CD4-positive, alpha-beta T cell treated with Interleukin-12 subunit alpha and Interleukin-12 subunit beta, for 1 hour (primary cell): ENCODE measurements at regions not wholly inside any gene's neighbourhood (a gene's known extent, or its start where the extent isn't known, plus 50 kb on each side); places are given as distances from the start of the nearest gene placed in this dataset.

Experiments used
- DNase-seq: peaks from one replicate; pipeline ENCODE4 v3.0.0-alpha.2; 2020

DNA sequence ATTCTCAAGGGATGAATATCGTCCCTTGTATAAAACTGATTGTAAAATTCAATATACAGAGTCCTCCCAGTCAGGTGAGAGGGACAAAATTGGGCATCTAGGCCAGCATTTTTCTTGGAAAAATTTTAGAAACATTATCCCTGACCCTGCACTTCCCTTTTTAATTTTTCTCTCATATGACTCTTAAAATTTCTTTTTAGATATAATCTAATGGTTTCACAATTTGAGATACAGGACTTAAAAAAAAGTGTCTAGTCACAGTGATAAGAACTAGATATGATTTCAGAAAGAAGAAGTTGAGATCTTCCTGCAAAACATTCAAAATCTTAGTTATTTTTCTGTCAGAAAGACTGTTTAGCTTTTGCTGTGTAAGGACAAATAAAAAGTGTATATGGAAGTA lies 270.8 kb upstream of the PPFIA2 start:
- DNase-seq: no peak

DNA sequence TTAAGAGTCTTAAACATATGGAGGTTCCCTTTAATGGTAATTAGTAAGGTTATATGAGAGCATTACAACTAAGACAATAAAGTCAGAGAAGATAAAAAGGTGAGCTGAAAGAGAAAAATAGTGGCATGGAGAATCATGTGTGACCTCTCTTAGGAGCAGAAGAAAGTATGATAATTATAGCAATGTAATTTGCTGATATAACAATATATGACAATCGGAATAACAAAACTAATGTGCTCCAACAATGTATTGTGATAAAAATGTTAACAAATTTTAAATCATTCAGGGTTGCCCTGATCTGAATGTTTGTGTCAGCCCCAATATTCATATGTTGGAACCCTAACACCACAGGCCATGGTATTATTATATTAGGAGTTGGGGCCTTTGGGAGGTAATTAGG lies 269.6 kb upstream of the PPFIA2 start:
- no peak for DNase-seq

DNA sequence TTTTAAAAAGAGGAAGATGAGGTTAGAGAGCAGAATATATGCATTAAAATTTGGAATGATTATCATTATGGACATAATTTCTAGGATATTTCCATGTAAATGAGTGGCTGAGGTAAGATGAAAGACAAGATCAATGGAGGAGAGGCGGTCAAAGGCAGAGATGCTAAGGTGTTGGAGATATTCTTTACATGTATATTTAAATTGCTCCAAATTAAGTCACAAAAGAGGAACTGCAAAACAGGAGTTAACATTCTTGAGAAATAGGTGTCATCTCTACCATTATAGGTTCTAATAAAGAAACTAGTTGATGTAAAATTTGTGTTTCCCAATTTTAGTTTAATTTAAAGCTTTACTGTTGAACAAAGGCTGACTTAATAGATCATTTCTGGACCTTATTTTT lies 268.5 kb upstream of the PPFIA2 start:
- no peak for DNase-seq

DNA sequence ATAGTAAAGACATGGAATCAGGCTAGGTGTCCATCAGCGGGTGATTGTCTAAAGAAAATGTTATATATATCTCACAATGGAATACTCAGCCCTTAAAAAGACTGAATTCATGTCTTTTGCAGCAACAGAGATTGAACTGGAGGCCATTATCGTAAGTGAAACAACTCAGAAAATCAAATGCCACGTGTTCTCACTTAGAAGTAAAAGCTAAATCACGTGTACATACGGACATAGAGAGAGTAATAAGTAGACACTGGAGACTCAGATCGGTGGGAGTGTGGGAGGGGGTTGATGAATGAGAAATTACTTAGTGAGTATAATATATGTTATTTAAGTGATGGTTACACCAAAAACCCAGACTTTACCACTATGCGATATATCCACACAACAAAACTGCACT lies 266.3 kb upstream of the PPFIA2 start:
- DNase-seq: no peak

DNA sequence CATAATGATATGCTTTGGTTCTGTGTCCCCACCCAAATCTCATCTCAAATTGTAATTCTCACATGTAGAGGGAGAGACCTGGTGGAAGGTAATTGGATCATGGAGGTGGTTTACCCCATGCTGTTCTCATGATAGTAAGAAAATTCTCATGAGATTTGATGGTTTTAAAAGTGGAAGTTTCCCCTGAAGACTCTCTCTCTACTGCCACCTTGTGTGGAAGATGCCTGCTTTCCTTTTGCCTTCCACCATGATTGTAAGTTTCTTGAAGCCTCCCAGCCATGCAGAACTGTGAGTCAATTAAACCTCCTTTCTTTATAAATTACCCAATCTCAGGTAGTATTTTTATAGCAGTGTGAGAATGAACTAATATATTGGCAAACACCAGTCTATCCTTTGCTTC lies 260.4 kb upstream of the PPFIA2 start:
- no peak for DNase-seq

DNA sequence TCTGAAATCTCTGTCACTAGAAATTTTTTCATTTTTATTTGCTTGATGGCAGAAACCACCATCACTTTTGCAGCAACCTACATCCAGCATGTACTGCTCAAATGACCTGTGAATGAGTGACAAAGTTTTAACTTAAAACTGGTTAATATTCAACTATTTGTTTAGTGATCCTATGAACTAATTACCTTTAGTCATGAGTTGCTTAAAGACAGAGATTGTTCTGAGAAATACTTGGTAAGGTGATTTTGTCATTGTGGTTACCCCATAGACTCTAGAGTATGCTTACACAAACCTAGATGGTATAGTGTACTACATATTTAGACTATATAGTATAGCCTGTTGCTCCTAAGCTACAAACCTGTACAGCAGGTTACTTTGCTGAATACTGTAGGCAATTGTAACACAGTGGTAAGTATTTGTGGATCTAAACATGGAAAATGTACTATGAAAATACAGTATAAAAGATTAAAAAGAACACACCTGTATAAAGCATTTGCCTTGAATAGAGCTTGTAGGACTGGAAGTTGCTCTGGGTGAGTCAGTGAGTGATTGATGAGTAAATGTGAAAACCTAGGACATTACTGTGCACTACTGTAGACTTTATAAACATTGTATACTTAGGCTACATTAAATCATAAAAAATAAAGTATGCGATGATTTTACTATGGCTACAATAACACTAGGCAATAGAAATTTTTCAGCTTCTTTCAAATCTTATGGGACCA lies 256.6 kb upstream of the PPFIA2 start:
- DNase-seq: no peak

DNA sequence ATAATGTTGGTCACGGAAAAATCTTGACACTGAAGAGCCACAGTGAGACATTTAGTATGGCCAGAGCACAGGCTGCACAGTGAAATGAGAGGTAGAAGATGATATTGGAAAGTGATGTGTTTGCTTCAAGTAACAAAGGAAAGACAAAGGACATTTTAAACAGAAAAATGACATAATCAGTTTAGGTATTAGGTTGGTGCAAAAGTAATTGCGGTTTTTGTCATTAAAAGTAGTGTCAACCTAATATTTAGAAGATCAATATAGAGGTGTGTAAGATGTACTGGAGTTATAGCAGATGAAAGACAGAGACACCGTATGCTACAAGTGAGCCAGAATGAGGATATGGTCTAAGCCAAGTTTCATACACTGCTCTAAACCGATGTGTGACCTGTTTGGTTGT lies 253.0 kb upstream of the PPFIA2 start:
- DNase-seq: no peak

DNA sequence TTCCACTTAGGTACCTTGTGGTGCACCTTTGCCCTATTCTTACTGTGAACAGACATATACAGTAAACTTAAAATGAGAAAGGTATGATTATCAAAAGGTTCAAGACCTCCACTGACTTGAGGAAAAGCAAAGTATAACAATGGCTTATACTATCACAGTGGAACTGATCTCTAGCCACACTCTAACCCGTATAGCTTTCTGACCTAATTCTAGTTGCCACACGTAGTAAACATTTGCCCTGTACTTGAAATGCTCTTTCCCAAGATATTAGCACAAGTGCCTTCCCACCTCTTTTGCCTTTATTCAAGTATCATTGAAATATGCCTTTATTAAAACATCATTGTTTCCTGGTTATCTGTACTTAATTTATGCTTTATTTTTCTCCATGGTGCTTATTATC lies 250.4 kb upstream of the PPFIA2 start:
- no peak for DNase-seq

DNA sequence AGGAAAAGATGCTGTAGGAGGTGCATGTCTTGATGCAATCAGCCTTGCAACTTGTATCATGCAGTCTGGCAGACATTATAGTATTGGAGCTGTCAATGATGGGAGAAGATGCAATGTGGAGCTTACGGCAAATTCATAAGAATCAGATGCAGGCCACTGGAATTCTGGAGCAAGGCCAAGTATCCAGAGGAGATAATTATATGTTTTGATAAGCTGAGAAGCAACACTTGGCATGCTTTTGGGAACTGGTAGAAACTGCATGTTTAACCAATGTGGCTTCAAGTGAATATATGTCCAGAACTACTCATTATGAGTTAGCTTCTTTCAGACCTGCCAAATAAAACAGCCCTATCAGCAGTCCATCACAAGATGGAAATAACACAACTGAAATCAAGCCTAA lies 249.1 kb upstream of the PPFIA2 start:
- DNase-seq: no peak

DNA sequence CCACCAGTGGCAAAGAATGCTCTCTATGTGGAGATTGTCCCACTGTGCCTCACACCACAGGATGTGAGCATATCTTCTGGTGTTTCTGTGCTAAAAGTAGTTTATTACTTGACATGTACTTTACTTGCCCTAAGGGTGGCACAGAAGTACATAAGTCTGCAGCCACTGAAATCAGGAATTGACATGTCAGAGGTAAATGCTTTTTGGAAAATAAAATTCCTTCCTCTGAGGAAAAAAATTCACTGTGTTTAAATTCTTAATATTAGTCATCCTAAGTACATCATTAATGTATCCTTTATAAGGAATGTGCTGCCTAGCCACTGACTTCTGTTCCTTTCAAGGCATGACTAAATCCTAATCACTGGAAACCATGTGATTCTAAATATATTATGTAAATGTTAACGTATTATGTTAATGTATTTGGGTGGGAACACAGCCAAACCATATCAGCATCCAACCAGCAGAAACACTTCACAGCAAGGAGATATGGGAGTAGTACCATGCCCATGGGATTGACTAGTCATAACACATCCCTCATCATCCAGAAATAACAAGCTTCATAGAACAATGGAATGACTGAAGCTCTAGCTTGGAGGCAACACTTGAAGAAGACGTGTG lies 239.7 kb upstream of the PPFIA2 start:
- no peak for DNase-seq

DNA sequence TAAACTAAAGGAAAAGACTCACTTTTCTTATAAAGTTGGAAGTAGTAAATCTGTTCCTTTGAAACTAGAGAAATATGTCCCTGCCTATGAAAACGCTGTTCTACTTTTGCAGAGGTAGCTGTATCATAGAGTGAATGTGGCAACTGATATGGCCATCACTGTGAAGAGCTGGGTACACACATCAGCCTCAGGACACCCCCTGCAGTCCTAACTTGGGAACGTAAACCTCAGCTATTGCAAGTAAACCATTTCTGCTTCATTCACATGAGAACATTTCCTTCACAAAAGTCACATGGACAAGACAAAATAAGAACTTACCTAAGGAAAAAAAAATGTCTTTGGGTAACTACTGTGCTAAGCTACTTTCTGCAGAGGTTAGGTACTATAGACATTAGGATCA lies 233.3 kb upstream of the PPFIA2 start:
- peak; percentile 43 for DNase-seq

DNA sequence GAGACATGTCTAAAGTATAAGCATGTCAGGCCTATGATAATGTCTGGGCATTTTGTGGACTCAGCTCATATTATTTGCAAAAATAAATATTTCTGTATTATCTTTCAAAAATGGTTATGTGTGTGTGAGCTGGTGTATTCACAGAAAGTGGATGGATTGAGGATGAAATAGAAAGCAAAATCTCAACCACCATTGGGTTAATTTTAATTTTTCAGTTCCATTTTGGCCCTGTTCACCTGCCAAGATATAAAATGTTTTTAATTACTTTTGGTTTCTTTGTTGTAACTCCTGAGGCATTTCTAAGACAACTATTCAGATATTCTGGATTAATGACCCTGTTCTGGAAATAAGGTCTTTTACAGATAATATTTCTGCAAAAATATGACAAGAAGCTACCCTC lies 232.7 kb upstream of the PPFIA2 start:
- no peak for DNase-seq

DNA sequence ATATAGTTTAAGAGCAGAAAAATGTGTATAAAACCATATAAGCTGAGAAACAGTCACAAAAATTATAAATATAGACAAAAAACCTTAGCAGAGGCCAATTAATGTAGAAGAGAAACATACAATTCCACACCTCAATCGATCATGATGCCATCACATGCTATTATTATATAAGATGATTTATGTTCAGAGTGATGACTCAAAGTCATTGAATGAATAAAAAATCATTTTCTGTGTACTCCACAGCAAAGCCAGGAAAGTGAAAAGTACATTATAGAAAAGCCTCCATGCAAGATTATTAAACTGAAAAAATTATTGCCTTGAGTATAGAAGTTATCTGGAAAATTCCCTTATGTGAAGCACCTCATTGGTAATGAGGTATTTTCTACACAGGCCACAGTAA lies 229.2 kb upstream of the PPFIA2 start:
- DNase-seq: no peak

DNA sequence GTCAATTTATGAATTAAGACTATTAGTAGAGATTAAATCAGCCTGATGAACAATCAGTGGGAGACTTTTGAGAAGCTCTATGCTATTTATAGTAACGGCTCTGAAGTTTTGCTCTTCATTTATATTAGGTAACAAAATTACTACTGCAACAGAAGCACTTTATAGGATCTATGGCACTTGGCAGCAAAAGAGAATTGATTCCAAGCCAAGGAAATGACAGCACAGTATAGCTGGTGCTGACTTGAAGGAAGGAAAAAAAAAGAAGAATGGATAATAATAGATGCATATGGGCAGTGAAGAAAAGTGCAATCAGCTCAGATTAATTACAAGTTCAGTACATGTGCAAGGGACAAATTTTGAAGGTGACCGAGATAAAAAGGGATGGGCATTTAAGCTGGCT lies 228.2 kb upstream of the PPFIA2 start:
- no peak for DNase-seq

DNA sequence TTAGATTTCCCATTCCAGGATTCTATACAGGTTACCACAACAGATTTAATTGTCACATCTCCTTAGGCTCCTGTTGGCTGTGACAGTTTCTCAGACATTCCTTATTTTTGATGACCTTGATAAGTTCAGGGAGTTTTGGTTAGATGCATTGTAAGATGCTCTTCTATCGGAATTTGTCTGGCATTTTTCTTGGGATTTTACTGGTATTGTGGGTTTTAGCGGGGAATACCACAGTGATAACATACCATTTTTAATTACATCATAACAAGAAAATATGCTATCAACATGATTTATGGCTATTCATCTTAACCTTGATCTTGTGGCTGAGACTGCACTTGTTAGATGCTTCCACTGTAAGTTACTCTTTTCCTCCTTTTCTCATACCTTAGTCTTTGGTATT lies 217.5 kb upstream of the PPFIA2 start:
- no peak for DNase-seq

DNA sequence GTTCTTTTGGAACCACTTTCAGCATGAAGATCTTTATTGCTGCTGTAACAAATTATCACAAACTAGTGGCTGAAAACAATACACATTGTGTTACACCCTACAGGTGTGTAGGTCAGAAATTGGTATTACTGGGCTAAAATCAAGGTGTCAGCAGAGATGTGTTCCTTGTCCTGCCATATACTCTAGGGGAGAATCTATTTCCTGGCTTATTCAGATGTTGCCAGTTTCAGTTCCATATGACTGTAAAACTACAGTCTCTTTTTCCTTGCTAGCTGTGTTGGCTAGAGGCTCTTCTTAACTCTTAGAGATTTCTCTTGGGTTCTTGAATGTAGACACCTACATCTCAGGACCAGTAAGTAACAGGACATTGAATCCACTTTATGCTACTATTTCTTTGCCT lies 215.6 kb upstream of the PPFIA2 start:
- no peak for DNase-seq

DNA sequence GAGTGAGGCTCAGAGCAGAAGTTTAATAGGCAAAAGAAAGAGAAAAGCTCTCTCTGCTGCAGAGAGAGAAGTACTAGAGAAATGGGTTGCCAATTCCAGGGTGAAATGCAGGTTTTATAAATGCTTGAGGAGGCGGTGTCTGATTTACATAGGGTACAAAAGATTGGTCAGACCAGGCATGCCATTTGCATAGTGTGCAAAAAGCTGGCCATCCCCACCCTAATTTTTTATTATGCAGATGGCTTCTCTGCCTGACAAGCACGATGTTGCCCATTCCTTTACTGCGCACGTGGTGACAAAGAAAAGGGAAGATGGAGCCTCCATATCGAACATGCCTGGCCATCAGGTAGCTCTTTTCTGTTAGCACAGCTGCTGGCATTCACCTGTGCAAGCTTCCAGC lies 209.3 kb upstream of the PPFIA2 start:
- DNase-seq: no peak

DNA sequence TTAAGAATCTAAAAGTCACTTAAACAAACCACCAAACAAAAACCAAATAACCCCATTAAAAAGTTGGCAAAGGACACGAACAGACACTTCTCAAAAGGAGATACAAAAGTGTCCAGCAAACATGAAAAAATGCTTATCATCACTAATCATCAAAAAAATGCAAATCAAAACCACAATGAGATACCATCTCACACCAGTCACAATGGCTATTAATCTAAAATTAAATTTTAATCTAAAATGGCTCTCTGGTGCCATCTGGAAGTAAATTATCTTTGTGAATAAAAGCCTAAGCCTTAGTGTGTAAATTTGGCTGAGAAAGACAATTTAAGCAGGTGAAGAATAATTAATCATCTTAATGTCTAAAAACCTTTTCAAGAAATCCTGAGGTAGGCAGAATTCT lies 204.5 kb upstream of the PPFIA2 start:
- no peak for DNase-seq

DNA sequence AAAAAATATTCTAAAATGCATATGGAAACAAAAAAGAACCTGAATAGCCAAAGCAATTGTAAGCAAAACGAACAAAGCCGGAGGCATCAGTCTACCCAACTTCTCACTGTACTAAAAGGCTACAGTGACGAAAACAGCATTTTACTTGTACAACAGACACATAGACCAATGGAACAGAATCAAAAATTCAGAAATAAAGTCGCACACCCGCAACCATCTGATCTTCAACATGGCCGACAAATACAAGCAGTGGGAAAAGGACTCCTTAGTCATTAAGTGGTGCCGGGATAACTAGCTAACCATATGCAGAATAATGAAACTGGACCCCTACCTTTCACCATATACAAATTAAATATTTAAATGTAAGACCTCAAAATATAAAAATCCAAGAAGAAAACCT lies 203.9 kb upstream of the PPFIA2 start:
- no peak for DNase-seq

DNA sequence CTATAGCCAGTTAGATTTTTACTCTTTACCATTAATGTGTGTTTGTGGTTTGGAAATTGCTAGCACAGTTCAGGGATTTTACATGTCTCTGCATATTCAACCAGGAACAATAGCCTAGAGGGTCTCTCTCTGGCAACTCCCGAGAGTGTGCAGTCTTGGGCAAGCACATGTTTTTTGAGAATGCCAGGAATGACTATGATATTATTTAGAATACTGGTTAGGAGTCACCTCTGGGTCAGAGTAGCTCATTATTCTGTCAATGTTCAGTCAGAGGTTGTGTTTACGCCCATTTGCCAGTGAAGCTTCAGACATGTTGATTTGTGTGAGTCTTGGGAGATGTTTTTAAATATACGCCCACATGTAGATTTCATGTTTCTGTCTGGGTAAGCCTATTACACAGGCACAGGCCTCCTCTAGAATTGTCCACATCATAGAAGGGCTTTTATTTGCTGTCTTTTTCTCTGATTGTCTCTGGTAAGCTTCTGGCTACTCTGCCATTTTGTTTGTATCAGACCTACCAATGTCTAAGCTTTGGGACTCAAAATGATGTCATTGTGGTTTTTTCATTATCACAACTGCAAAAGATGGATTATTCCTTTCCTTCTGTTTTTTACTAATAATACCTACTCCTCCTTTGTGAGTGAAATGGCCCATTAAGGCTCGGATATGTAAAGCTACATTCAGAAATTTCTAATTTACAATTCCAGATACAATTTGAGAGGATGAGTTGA lies 203.1 kb upstream of the PPFIA2 start:
- no peak for DNase-seq

DNA sequence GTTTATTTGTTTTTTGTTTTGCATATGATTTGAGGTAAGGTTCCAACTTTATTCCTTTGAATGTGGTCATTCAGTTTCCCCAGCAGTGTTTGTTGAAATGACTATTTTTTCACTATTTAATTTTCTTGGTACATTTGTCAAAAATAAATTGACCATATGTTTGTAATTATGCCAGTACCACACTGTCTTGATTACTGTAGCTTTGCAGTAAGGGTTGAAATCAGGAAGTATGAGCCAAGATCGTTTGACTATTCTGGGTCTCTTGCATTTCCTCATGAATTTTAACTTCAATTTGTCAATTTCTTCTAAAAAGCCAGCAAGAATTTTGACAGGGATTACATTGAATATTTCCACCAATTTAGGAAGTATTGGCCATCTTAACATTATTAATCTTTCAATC lies 199.3 kb upstream of the PPFIA2 start:
- DNase-seq: no peak

DNA sequence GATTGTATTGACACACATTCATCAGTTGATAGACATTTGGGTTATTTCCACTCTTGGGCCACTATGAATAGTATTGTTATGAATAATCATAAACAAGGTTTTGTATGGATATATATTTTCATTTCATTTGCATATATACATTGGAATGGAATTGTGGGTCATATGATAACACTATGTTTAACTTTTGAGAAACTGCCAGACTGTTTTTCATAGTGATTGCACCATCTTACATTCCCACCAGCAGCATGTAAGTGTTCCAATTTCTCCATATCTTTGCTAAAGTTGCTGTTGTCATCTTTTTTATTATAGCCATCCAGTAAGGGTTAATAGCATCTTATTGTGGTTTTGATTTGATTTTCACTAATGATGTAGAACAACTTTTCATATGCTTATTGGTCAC lies 198.5 kb upstream of the PPFIA2 start:
- DNase-seq: no peak

DNA sequence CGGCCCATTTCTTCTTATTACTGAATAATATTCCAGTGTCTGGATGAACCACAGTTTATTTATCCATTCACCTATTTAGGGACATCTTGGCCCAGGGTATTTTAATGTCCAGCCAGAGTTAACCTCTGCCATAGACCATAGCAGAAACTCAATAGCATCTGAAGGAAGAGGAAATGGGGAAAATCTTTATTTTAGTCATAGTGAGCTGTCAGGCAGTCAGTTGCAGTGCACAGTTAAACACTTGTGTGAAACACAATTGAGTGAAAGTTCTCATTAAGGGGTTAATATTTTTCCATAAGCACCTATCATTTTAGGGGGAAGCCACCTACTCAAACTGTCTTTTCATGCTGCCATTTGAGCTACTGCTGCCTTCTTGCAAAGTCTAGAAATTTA lies 197.3 kb upstream of the PPFIA2 start:
- no peak for DNase-seq

DNA sequence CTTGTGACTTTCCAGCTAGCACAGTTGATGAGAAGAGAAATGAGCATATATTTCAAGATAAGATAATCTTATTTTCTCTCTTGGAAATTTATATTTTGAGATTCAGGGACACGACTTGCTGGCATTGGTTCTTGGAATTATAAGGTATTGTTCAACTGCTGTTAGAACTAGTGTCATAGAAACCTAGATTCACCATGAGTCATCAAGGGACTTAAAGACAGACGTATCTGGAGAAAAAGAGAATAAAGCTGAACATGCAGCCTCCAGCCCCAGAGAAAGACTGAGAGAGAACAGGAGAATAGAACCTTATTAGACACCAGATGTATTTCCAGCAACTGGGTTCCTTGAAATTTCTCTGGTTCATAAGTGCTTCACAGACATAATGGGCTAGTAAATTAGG lies 194.4 kb upstream of the PPFIA2 start:
- no peak for DNase-seq

DNA sequence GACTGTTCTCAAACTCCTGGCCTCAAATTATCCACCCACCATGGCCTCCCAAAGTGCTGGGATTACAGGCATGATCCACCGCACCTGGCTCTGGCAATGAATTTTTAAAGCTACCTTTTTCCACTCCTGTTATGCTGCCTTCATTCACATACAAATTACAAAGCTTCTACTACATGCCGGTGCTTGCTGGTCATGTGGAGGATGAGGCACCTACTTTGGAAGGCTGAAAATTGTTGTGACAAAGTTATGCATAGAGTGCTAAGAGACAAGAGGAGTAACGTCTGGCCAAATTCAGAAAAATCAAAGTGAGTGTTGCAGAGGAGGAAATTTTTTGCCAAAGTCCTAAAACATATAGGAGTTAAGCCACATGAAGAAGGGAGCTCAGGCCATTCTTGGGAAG lies 191.7 kb upstream of the PPFIA2 start:
- no peak for DNase-seq
